ENCODE measurements at regions not wholly inside any gene's neighbourhood (a gene's known extent, or its start where the extent isn't known, plus 50 kb on each side); places are given as distances from the start of the nearest gene placed in this dataset.

GRCh38 chr1:18056545-18056944 is 51.1 kb upstream of the IGSF21 start:
- TF ChIP-seq, protein P1, sequence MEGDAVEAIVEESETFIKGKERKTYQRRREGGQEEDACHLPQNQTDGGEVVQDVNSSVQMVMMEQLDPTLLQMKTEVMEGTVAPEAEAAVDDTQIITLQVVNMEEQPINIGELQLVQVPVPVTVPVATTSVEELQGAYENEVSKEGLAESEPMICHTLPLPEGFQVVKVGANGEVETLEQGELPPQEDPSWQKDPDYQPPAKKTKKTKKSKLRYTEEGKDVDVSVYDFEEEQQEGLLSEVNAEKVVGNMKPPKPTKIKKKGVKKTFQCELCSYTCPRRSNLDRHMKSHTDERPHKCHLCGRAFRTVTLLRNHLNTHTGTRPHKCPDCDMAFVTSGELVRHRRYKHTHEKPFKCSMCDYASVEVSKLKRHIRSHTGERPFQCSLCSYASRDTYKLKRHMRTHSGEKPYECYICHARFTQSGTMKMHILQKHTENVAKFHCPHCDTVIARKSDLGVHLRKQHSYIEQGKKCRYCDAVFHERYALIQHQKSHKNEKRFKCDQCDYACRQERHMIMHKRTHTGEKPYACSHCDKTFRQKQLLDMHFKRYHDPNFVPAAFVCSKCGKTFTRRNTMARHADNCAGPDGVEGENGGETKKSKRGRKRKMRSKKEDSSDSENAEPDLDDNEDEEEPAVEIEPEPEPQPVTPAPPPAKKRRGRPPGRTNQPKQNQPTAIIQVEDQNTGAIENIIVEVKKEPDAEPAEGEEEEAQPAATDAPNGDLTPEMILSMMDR (conservative IDR thresholded peaks at IDR 0.05; ENCODE audit: low read depth, low read length) = no peak
- no peak for TF ChIP-seq EZH2 (IDR thresholded peaks at IDR 0.05; ENCODE audit: borderline replicate concordance, low read depth, low read length, poor library complexity, severe bottlenecking)
